HG03520 (cell line): ENCODE measurements at regions not wholly inside any gene's neighbourhood (a gene's known extent, or its start where the extent isn't known, plus 50 kb on each side); places are given as distances from the start of the nearest gene placed in this dataset.
"Not testable (repeated sequence)": the region's sequence is repeated elsewhere in the genome, so short reads cannot be mapped to it uniquely, and the experiment has no call there.

Experiments used
- ATAC-seq: cut with Tn5 transposase; IDR thresholded peaks from one replicate; pipeline ENCODE4 v1.9.1; 2021; ENCODE audit warnings: mild to moderate bottlenecking, moderate library complexity; ENCODE audit not compliant: unreplicated experiment

DNA sequence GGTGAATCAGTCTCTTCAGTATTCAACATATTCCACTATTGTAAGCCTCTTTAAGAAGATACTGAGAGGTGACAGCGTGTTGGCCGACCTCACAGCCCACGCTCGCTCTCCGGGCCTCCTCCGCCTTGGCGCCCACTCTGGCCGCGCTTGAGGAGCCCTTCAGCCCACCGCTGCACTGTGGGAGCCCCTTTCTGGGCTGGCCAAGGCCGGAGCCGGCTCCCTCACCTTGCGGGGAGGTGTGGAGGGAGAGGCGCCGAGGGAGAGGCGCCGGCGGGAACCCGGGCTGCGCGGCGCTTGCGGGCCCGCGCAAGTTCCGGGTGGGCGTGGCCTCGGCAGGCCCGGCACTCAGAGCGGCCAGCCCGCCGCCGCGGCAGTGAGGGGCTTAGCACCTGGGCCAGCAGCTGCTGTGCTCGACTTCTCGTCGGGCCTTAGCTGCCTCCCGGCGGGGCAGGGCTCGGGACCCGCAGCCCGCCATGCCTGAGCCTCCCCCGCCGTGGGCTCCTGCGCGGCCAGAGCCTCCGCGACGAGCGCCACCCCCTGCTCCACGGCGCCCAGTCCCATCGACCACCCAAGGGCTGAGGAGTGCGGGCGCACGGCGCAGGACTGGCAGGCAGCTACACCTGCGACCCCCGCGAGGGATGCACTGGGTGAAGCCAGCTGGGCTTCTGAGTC lies 306.4 kb downstream of the SEMA3D start:
- not testable (repeated sequence) for ATAC-seq

DNA sequence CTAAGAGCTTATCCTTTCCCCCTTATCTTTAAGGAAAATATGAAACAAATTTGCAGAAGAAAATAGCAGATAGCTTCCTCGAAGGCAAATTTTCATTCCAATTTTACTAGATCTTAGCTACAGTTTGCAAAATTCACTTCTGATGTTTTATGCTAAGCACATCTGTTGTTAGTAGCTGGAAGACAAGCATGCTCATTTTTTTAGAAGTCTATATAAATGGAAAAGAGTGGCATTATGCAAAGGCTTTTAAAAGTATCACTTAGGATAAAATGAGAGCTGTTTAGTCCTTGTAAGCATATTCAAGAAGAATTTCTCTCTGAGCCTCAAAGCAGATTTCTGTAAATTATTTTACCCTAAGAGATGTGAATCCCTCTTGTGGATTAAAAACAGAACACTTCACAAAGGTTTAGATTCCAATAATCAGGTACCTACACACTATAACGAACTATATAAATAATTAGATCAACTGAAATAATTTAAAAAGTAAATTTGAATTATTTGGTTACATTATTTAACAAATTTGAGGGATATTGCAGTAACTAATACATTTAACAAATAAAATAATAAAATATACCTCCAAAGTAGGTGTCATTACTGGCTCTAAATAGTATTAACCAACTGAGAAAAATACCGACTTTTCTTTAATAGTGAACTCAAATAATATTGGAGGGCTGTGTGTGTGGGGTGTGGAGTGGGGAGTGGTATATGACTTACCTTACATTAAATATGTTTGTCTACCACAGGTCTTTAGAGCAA lies 307.1 kb downstream of the SEMA3D start:
- ATAC-seq: no peak

DNA sequence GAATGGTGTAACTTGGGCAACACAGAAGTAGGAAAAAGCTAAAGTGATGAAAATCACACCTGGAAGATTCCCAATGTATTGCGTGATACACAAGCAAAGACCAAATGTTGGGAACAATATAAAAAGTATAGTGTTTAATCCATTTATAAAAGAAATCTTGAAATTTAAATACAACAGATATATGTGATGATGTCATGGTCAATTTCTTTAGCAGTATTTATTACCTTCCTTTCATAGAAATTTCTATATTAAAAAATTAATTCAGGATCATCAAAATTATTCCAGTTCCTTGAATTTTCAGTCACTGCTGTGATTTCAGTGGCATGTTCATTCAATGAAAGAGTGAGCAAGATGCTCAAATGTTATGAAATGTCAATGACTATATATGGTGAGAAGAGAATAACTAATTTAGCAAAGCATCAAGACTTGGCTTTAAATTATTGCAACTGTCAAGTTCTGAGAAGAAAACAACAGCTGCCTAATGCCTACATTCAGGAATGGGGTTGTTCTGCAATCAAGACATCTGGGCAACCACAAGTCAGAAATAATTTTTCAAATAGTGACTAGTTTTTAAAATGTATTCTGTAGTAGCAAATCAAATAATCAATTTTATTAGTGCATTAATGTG lies 308.8 kb downstream of the SEMA3D start:
- no peak for ATAC-seq

DNA sequence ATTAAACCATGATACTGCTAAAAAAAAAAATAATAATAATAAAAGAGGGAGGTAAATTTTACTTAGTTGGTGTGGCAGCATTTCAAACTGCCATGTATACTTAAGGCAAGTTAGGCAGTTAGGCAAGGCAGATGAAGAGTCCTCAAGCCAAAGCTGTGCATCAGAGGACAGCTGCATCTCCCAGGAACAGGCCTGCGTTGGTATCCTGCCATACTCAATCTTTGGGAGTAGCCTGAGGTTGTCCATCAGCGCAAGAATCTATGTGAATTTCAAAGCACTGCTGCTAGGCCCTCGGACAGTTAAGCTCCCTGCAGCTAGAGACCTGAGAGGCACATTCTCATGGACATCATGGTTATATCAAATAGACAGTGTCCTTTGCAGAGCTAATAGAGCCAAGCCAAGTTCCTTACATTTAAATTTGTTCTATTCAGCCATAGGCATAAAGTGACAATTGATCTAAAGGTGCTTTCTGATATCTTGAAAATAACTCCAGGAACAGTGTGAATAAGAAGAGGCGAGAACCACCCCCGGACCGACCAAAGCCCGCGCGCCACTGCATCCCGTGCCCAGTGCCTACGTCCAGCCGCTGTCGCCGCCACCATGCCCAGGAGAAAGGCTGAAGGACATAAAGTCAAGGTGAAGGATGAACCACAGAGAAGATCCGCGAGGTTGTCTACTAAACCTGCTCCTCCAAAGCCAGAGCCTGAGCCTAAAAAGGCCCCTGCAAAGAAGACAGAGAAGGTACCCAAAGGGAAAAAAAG lies 310.6 kb downstream of the SEMA3D start:
- no peak for ATAC-seq

DNA sequence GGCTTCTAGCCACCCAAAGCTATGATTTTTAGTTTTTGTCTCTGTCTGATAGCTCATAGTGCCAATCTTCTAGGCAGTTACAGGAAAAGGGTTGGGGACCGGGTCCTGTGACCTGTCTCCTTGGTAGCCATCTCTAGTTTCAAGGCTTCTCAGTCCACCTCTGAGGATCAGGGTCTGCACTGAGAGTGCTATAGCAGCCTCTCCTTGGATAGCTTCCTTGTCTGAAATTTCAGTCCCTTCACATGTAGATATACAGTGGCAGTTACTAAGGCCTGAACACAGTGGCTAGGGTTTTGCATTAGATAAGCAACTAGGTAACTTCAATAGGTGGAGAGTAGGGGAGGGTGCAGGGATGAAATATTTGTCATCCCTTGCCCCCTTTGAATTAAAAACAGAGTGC lies 321.3 kb downstream of the SEMA3D start:
- ATAC-seq: no peak

DNA sequence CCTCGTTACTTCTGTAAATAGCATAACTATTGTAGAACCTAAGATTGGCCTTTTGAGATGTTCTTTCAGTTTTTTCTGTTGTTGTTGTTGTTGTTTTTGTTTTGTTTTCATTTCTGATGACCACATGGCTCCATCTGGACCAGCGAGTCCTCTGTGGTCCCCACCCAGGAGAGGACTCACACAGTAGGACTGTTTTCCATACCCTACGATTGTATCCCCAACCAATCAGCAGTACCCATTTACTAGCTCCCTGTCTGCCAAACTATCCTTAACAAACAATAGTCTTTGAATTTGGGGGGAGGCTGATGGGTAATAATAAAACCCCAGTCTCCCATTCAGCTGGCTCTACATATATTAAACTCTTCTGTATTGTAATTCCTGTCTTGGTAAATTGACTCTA lies 329.5 kb downstream of the SEMA3D start:
- ATAC-seq: no peak

DNA sequence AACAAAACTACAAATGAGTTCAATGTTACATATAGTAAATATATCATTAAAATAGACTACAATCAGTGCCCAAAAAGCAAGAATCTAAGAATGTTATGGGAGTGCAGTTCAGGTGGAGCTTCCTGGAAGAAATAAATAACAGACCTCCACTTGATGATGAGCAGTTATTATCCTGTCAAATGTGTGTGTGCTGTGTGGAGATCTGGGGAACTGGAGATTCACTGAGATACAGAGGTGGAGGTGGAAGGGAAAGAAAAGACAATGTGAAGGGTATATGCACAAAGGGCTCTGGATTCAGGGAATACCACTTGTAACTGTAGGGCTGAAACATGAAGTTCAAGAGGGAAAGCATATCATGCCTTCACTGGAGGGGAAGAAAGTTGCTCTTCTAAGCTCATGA lies 331.1 kb downstream of the SEMA3D start:
- ATAC-seq: no peak

DNA sequence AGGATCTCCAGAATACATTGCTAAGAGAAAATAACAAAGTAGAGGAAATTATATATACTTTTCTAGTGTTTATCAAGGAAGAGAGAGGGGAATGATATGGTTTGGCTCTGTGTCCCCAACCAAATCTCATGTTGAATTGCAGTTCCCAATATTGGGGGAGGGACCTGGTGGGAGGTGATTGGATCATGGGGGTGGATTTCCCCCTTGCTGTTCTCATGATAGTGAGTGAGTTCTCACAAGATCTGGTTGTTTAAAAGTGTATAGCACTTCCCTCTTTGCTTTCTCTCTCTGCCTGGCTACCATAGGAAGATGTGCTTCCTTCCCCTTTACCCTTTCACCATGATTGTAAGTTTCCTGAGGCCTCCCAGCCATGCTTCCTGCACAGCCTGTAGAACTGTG lies 337.9 kb downstream of the SEMA3D start:
- not testable (repeated sequence) for ATAC-seq

DNA sequence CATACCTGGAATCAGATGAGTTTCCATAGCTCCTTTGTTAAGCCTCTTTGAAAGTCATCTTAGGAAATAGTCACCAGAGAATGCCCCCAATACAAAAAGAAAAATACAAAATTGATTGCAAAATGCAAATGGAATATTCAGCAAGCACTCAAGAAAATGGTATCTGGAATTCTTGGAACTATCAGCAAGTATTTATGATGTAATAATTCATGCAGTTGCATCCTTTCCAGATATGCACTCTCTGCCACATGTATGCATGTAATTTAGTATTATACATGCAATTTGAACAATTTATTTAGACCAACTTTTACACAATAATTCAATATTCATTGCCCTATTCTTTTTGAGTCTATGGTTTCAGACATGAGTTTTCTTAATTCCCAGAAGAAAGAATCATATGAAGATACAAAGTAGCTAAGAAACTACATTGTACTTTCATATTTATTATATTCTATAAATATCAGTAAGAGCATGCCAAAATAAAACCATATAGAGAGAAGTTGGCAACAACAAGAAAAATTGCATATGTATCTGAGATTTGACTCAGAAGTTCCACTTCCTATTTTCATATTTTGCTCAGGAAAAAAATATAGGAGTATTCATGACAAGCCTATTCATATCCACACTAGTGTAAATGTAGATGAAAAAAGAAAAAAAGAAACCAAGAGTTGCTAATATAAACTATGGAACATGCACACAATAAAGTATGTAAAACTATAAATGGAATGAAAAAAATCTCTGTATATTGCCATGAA lies 338.5 kb downstream of the SEMA3D start:
- no peak for ATAC-seq

DNA sequence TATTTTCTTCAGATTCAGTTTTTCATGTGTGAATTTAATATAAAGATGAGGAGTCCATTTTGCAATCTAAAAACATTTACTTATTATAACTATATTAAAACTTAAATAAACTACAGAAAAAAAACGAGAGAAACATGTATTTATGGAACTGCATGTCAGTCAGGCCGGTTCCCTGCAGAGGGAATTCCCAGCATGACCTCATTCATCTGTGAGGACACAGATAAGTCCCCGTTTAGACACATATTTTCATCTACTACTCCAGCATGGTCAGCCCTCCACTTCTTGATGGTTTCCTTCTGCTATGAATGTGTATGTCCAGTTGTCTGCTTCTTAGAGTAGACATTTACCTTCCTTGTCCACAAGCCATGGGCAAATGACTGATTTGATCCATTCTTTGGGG lies 339.1 kb downstream of the SEMA3D start:
- ATAC-seq: no peak

DNA sequence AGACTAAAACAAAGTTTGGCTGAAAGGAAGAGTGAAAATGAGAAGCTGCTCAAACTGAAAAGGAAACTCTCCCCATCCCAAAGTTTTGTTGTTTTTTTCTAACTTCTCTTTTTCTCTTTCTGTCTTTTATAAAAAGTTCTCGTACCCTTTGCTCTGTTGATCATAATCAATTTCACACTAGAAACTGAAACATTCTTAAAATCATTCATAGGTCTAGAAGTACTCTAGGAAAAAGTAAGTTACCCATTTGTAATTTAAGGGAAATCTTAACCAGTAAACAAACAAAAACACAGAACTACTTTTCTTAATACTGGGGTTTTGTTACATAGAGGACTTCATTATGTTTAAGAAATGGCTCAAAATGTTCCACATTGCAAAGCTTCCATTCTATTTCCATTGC lies 339.8 kb downstream of the SEMA3D start:
- ATAC-seq: no peak

DNA sequence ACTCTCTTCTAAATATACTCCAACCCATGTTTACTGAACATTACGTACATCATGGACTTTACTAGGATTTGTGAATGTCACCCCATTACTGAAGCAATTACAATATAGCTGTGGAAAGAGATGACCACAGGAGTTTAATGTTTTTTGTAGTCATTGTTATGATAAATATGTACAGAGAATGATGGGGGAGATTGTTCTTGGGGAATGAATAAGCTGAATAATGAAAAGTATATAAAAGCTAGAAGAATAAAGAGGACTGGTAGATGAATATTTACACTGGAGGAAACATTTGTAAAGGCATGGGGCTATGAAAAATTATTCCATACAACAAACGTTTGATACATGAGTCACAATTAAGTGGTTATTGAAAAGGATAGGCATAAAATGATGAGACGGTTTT lies 340.9 kb downstream of the SEMA3D start:
- no peak for ATAC-seq

DNA sequence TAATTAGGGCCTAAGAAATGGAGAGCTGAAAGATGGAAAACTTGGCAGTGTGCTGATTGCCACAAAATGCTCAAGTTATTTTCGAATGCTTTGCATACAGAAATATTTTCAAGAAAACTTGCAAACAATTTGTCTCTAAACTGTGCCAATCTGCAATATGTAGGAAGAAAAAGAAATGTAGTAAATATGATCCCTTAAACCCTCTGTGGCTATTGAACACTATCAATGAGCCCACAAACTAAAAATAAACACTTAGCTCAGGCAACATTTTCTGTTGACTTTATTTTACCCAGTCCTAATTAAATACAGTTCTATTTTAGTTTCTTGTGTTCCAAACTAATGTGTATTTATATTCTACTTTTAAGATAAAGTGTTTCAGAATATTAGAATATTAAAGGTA lies 342.1 kb downstream of the SEMA3D start:
- ATAC-seq: no peak

DNA sequence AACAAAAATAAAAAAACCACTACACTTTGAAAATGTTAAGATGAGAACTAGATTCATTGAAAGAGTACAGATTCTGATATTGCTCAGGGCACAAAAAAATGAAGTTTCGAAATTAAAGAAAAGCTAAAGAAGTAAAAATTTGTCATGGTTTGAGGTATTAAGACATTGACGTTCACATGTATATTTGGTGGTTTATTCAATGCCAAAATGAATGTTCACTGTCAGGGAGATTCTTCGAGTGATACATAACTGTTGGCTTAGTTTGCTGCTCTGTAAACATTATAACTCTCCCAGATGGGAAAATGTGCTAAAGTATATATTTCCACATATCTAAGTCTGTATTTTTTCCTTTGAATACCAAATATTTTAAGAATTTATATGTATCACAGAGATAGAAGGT lies 345.0 kb downstream of the SEMA3D start:
- no peak for ATAC-seq

DNA sequence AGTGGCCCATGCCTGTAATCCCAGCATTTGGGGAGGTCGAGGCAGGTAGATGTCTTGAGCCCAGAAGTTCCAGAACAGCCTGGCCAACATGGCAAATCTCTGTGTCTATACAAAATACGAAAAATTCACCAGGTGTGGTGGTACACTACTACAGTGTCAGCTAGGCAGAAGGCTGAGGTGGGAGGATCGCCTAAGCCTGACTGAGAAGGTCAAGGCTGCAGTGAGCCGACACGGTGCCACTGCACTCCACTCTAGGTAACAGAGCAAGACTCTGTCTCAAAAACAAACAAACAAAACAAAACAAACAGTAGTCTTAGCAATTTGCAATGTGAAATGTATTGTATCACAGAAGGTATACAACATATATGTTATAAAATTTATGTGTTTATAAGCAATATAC lies 348.0 kb downstream of the SEMA3D start:
- ATAC-seq: no peak

DNA sequence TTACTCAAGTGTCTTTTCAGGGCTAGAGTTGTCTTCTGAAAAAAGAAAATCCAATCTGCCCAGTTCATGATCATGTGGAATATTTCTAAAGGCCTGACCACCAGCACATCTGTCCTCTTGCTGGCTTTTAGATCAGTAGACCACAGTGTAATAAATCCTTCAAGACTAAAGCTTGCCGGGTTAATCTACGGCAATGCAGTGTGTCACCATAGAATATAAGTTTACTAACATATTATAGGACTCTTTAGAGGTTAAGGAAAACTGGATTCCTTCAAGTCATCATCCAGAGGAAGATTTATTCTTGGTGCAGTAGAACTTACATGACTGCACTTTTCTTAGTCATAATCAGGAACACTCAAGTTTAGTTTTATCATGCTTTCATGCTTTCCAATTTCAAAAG lies 349.5 kb downstream of the SEMA3D start:
- ATAC-seq: no peak

DNA sequence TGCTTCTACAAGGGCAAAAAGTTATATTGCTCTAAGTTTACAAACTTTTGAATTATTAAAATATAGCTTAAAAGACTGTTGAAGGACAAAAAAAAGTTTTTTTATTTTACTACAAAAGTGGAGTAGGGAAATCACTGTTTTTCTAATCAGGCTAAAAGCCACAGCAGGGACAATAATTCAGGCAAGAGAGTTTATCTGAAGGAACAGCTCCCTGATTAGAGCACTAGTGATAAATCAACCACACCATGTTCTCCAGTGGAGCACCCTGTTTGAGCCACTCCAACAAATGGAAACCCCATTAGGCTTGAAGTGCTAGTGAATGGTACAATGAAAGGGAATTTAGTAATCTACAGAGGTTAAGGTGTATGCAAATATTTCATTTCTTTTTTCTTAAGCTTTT lies 357.1 kb downstream of the SEMA3D start:
- no peak for ATAC-seq

DNA sequence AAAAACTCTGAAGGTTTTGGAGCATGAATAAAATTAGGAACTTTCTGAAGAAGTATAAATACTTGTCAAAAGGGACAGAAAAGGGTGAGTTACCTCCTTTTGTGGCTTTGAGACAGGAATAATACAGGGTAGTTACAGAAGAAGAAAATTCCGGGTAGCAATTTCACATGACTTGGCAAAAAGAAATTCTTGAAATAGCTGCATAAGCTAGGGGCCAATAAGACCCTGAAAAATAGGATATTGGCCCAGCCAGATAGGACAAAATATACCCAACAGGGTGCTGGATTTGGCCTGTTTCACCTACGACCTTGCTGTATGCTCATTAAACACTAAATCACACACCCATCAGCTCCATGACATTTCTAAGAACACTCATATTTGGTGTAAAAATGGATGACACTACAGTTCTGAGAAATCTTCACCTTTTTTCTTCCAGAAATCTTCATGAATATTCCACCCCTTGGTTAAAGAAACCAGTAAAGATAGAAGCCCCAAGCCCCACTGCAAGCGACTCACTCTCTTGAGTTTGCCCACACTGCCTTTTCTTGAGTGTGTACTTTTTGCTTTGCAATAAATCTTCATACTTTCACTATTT lies 362.7 kb downstream of the SEMA3D start:
- no peak for ATAC-seq

DNA sequence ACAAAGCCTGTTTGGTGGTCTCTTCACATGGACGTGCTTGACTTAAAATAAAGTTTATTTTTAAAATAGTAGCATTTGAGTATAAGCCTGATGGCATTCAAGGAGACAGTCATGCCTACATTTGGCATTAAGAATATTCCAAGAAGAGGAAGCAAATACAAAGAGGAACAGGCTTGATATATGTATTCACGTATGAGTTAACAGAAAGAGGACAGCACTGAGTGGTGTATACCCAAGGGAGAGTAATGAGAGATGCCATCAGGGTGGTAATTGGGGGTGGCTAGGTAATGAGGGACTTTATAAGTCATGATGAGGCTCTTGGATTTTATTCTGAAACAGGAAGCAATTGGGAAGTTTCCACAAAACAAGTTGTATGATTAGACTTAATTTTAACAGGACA lies 363.3 kb downstream of the SEMA3D start:
- no peak for ATAC-seq

DNA sequence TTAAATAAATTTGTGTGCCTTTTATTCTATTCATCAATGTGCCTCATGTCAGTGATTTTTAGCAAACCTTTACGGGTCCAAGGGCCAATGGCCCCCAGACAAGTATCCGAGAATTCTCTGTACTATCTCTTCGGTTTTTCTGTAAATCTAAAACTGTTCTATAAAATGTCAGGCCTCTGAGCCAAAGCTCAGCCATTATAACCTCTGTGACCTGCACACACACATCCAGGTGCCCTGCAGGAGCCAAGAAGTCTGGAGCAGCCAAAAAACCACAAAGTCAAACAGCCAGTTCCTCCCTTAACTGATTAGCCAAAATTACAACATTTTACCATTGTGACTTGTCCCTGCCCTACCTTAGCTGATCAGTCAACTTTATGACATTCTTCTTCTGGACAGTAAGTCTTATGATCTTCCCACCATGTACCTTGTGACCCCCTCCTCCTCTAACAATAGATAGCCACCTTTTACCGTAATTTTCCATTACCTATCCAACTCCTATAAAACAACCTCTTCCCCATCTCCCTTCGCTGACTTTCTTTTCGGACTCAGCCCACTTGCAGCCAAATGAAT lies 363.8 kb downstream of the SEMA3D start:
- no peak for ATAC-seq
